Mesendoderm (in vitro differentiated cells): ENCODE measurements at regions not wholly inside any gene's neighbourhood (a gene's known extent, or its start where the extent isn't known, plus 50 kb on each side); places are given as distances from the start of the nearest gene placed in this dataset.

Experiments used
- DNase-seq: peaks from one replicate; pipeline ENCODE4 v3.0.0; 2013
- H2AK5ac ChIP-seq: 2 replicates; pipeline ENCODE4 v1.6.1; 2013; ENCODE audit warnings: low read length, inconsistent platforms
- H2BK120ac ChIP-seq: 2 replicates; pipeline ENCODE4 v1.6.1; 2013; ENCODE audit warnings: low read depth, mild to moderate bottlenecking, low read length, moderate library complexity, mixed read lengths
- H2BK15ac ChIP-seq: replicated peaks from 2 replicates; pipeline ENCODE4 v1.6.1; 2013; ENCODE audit warnings: low read depth, mild to moderate bottlenecking, moderate library complexity
- H2BK5ac ChIP-seq: 2 replicates; pipeline ENCODE4 v1.6.1; 2013; ENCODE audit warnings: low read length, inconsistent platforms
- H3K18ac ChIP-seq: 2 replicates; pipeline ENCODE4 v1.6.1; 2013; ENCODE audit warnings: mild to moderate bottlenecking, low read length, mixed read lengths
- H3K23ac ChIP-seq: one replicate; pipeline ENCODE4 v1.6.1; 2013; ENCODE audit warnings: low read length
- H3K27ac ChIP-seq: 2 replicates; pipeline ENCODE4 v1.5.1; 2013; ENCODE audit warnings: low read depth, mild to moderate bottlenecking, inconsistent platforms, low read length, moderate library complexity
- H3K27me3 ChIP-seq: 2 replicates; pipeline ENCODE4 v1.6.1; 2013; ENCODE audit warnings: low read length, control low read depth, mild to moderate bottlenecking, inconsistent platforms; ENCODE audit not compliant: insufficient read depth, poor library complexity
- H3K36me3 ChIP-seq: 2 replicates; pipeline ENCODE4 v1.6.1; 2013; ENCODE audit warnings: low read length, inconsistent platforms; ENCODE audit not compliant: control insufficient read depth, insufficient read depth
- H3K4ac ChIP-seq: one replicate; pipeline ENCODE4 v1.6.1; 2013; ENCODE audit warnings: low read depth, mild to moderate bottlenecking, low read length, moderate library complexity
- H3K4me1 ChIP-seq: 2 replicates; pipeline ENCODE4 v1.6.1; 2013; ENCODE audit warnings: low read depth, low read length, inconsistent platforms; ENCODE audit not compliant: control insufficient read depth
- H3K4me2 ChIP-seq: 2 replicates; pipeline ENCODE4 v1.6.1; 2013; ENCODE audit warnings: low read length
- H3K4me3 ChIP-seq: 2 replicates; pipeline ENCODE4 v1.5.1; 2013; ENCODE audit warnings: mild to moderate bottlenecking, low read length
- H3K56ac ChIP-seq: one replicate; pipeline ENCODE4 v1.6.1; 2013; ENCODE audit warnings: low read length
- H3K79me1 ChIP-seq: 2 replicates; pipeline ENCODE4 v1.6.1; 2013; ENCODE audit warnings: low read length, inconsistent platforms
- H3K79me2 ChIP-seq: 2 replicates; pipeline ENCODE4 v1.6.1; 2013; ENCODE audit warnings: mild to moderate bottlenecking, low read length; ENCODE audit not compliant: control insufficient read depth, insufficient read depth
- H3K9ac ChIP-seq: 2 replicates; pipeline ENCODE4 v1.6.1; 2013; ENCODE audit warnings: low read length, inconsistent platforms
- H4K5ac ChIP-seq: one replicate; pipeline ENCODE4 v1.6.1; 2013; ENCODE audit warnings: low read length
- H4K8ac ChIP-seq: one replicate; pipeline ENCODE4 v1.6.1; 2013; ENCODE audit warnings: low read depth, mild to moderate bottlenecking, control low read depth, low read length, moderate library complexity
- whole genome bisulfite sequencing: extraction: QIAGEN DNeasy Blood & Tissue Kit; methylation state at CpG from one replicate; pipeline ENCODE4 v1.1.7; 2013; ENCODE audit warnings: low lambda C conversion rate, missing lambda C conversion rate; ENCODE audit not compliant: insufficient coverage; ENCODE audit errors: extremely low coverage; 5-methylcytosine and 5-hydroxymethylcytosine counted together

DNA sequence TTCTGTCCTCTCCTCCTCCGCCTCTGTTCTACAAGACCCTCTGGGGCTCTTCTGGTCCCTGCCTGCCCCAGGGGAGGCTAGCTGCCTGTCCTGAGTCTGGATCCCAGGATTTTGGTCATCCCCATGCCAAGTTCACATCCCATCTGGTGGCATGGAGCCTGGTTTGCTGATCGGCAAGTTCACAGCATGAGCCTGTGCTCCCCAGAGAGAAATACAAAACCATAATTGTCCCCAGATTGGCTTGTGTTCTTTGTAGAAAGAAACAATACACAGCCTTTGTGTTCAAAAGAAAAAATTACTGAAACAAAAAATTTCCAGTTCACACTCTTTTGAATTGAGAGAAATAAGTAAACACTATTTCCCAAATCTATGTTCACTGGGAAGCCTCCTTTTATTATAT lies 149.4 kb upstream of the ZC3H12A start:
- no peak overlapping the region for H3K4me3 ChIP-seq
- no peaks in the 10 kb centered on the region for H3K79me1 ChIP-seq
- no CpG with 5 or more reads among the region's 2 CpGs for WGBS
- H3K4ac ChIP-seq = no peak overlapping the region
- no peak overlapping the region for H4K8ac ChIP-seq
- no peak overlapping the region for H3K23ac ChIP-seq
- H2BK120ac ChIP-seq = no peak overlapping the region
- no peak overlapping the region for H3K4me2 ChIP-seq
- H3K56ac ChIP-seq = no peak overlapping the region
- no peak overlapping the region for H3K27ac ChIP-seq
- no peak overlapping the region for H2AK5ac ChIP-seq
- no peak overlapping the region for H2BK5ac ChIP-seq
- H3K36me3 ChIP-seq = no peaks in the 10 kb centered on the region
- no peak overlapping the region for H4K5ac ChIP-seq
- no peaks in the 10 kb centered on the region for H3K79me2 ChIP-seq
- no peaks in the 10 kb centered on the region for H3K27me3 ChIP-seq
- no peak overlapping the region for H2BK15ac ChIP-seq
- no peak for DNase-seq
- H3K18ac ChIP-seq = no peak overlapping the region
- no peak overlapping the region for H3K9ac ChIP-seq
- no peaks in the 10 kb centered on the region for H3K4me1 ChIP-seq

- Histone ChIP-seq H3K56ac (peak overlapping the region; percentile 70), H3K79me2 (no peaks in the 10 kb centered on the region)
Observed at GRCh38 chr1:37325509-37326437, 148.6 kb upstream of the ZC3H12A start.

DNA sequence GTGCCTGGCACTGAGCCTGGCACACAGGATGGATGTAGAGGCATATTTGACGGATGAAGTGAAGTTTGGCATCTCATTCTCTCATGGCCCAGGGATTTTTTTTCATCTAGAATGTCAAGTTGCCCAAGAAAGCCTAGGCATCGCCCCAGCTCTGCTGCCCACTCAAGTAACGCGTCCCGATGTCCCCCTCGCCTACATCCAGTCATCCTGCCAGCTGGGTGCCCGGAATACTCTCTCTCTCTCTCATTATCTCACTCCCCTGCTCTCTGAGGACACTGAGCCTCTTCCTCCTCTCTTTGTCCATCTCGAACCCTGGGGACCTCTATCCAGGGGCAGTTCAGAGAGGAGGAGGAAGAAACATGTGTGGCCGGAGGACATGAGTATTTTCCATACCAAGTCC lies 142.3 kb upstream of the ZC3H12A start:
- Histone ChIP-seq H3K27ac (no peak overlapping the region), H3K27me3 (no peaks in the 10 kb centered on the region), H3K4me3 (no peak overlapping the region), H3K18ac (no peak overlapping the region), H2BK5ac (no peak overlapping the region), H4K5ac (no peak overlapping the region), H2BK15ac (no peak overlapping the region), H3K79me1 (no peaks in the 10 kb centered on the region), H3K23ac (no peak overlapping the region), H3K36me3 (no peaks in the 10 kb centered on the region), H3K4me2 (no peak overlapping the region), H3K56ac (no peak overlapping the region), H3K4ac (no peak overlapping the region), H2BK120ac (no peak overlapping the region), H2AK5ac (no peak overlapping the region), H3K4me1 (no peaks in the 10 kb centered on the region), H3K9ac (no peak overlapping the region), H3K79me2 (no peaks in the 10 kb centered on the region), H4K8ac (no peak overlapping the region)
- no peak for DNase-seq
- WGBS = no CpG with 5 or more reads among the region's 9 CpGs

More at GRCh38 chr1:37325509-37326437, 148.6 kb upstream of the ZC3H12A start:
- WGBS = no CpG with 5 or more reads among the region's 11 CpGs
- Histone ChIP-seq H2AK5ac (no peak overlapping the region), H2BK5ac (no peak overlapping the region), H3K4me1 (no peaks in the 10 kb centered on the region), H3K4me2 (no peak overlapping the region), H3K4me3 (no peak overlapping the region), H3K9ac (no peak overlapping the region), H2BK120ac (no peak overlapping the region), H3K23ac (no peak overlapping the region), H3K79me1 (no peaks in the 10 kb centered on the region), H2BK15ac (no peak overlapping the region), H4K8ac (no peak overlapping the region), H3K36me3 (no peaks in the 10 kb centered on the region), H3K18ac (no peak overlapping the region), H4K5ac (no peak overlapping the region), H3K27me3 (no peaks in the 10 kb centered on the region), H3K4ac (no peak overlapping the region), H3K27ac (no peak overlapping the region)
- peak; percentile 77 for DNase-seq

DNA sequence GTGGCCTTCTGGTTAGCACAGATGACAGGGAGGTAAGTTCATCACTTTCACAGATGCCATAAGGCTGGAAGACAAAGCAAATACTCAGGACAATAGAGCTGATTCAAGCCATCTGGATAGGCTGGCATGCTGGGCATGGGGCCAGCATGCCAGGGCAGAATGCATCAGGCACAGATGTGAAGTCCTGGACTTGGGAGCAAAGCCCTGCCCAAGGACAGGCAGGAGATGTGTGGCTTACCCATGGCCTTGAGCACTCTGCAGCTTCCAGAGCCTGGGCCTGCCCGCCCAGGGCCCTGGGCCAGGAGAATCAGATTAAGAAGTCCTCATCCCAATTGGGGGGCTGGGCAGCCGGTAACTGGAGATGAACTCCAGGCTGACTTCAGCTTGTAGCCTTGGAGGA lies 135.7 kb upstream of the ZC3H12A start:
- no peaks in the 10 kb centered on the region for H3K36me3 ChIP-seq

DNA sequence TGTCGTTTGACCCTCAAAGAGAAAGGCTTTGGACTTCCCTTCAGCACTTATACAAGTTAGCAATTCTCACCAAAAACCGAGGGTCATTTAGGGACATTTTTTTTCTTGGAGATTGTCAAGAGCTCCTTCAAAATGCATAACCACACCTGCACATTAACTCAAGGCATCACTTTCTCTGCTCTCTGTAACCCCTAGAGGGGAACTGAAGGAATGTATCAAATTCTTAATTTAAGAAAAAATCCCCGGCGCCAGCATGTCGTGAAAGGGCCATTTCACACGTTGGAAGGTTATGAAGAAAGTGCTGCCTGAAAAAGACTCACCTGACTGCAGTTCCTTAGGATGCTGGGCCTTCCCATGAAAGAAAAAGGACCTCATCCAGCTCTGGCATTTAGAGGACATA lies 131.6 kb upstream of the ZC3H12A start:
- Histone ChIP-seq H3K27me3 (no peaks in the 10 kb centered on the region), H3K56ac (no peak overlapping the region), H3K4me1 (no peaks in the 10 kb centered on the region), H2BK120ac (no peak overlapping the region), H2BK15ac (no peak overlapping the region), H3K4me2 (no peak overlapping the region), H3K4ac (no peak overlapping the region), H3K9ac (no peak overlapping the region), H4K5ac (no peak overlapping the region), H3K18ac (no peak overlapping the region), H3K36me3 (no peaks in the 10 kb centered on the region), H3K27ac (no peak overlapping the region), H2AK5ac (no peak overlapping the region), H3K79me2 (no peaks in the 10 kb centered on the region), H2BK5ac (no peak overlapping the region), H3K79me1 (no peaks in the 10 kb centered on the region), H4K8ac (no peak overlapping the region), H3K4me3 (no peak overlapping the region), H3K23ac (no peak overlapping the region)
- WGBS = no CpG with 5 or more reads among the region's 6 CpGs
- DNase-seq = peak; percentile 19

More for the DNA sequence above, 135.7 kb upstream of the ZC3H12A start:
- Histone ChIP-seq H3K4me2 (no peak overlapping the region), H3K4me1 (no peaks in the 10 kb centered on the region), H3K27ac (no peak overlapping the region), H4K5ac (no peak overlapping the region), H2BK5ac (no peak overlapping the region), H2BK15ac (no peak overlapping the region), H3K79me2 (no peaks in the 10 kb centered on the region), H3K18ac (no peak overlapping the region), H3K9ac (no peak overlapping the region), H3K4me3 (no peak overlapping the region), H3K79me1 (no peaks in the 10 kb centered on the region), H3K27me3 (no peaks in the 10 kb centered on the region), H2BK120ac (no peak overlapping the region), H2AK5ac (no peak overlapping the region), H3K23ac (no peak overlapping the region), H3K4ac (no peak overlapping the region), H3K56ac (no peak overlapping the region), H4K8ac (no peak overlapping the region)
- no CpG with 5 or more reads among the region's 2 CpGs for WGBS
- no peak for DNase-seq
